ENCODE measurements at regions not wholly inside any gene's neighbourhood (a gene's known extent, or its start where the extent isn't known, plus 50 kb on each side); places are given as distances from the start of the nearest gene placed in this dataset.

GRCh38 chr2:123648956-123649355 lies 376.1 kb upstream of the CNTNAP5 start:
- no peak overlapping the region for H3K4me2 ChIP-seq (ENCODE audit: control insufficient read depth, insufficient read depth)
- H3K79me2 ChIP-seq (ENCODE audit: control insufficient read depth, insufficient read depth, low read length) = no peaks in the 10 kb centered on the region
- no TSS peak for BruUV-seq (replicated peaks)
- no peak overlapping the region for H3K9ac ChIP-seq (ENCODE audit: control insufficient read depth, insufficient read depth, low read length)
- WGBS (ENCODE audit: insufficient coverage, insufficient replicate concordance, low lambda C conversion rate, missing lambda C conversion rate) = 0% methylated on average over 2 of the region's 2 CpGs
- SMC1A ChIA-PET (ENCODE audit: uncharacterized antibody, unreplicated experiment) = no interaction called here
- CTCF ChIA-PET = no interaction called here
- no peaks in the 10 kb centered on the region for H3K9me3 ChIP-seq (replicated peaks; ENCODE audit: control insufficient read depth, insufficient read depth, low read length)
- H3K36me3 ChIP-seq (ENCODE audit: control insufficient read depth in 2 of 2, insufficient read depth in 2 of 2, low read length in 1 of 2) = no peaks in the 10 kb centered on the region
- DNase-seq (ENCODE audit: low read depth, low spot score) = no peak
- H3K4me1 ChIP-seq (ENCODE audit: control insufficient read depth, insufficient read depth, low read length) = no peaks in the 10 kb centered on the region
- H4K20me1 ChIP-seq (ENCODE audit: control insufficient read depth, insufficient read depth) = no peaks in the 10 kb centered on the region
- TF ChIP-seq TCF3 (IDR thresholded peaks at IDR 0.05; ENCODE audit: borderline replicate concordance, insufficient read depth, low read depth, low read length) (no peak), ZBTB4 (CRISPR knock-in tag; IDR thresholded peaks at IDR 0.05) (no peak), WRNIP1 (IDR thresholded peaks at IDR 0.05; ENCODE audit: borderline replicate concordance, low read depth, low read length) (no peak), TAF1 (IDR thresholded peaks at IDR 0.05; ENCODE audit: borderline replicate concordance, low read depth, low read length) (no peak), YY1 (IDR thresholded peaks at IDR 0.05; ENCODE audit: low read depth, low read length) (no peak), CBX3 (IDR thresholded peaks at IDR 0.05; ENCODE audit: borderline replicate concordance, low read depth) (no peak), ATF2 (IDR thresholded peaks at IDR 0.05; ENCODE audit: low read length) (no peak), CREM (IDR thresholded peaks at IDR 0.05; ENCODE audit: low read depth) (no peak), CEBPB (IDR thresholded peaks at IDR 0.05; ENCODE audit: borderline replicate concordance in 1 of 2, low read depth in 2 of 2, low read length in 2 of 2) (no peak), CEBPZ (IDR thresholded peaks at IDR 0.05; ENCODE audit: low read depth, low read length) (no peak), TARDBP (IDR thresholded peaks at IDR 0.05; ENCODE audit: borderline replicate concordance) (no peak), MEF2A (IDR thresholded peaks at IDR 0.05; ENCODE audit: insufficient read depth, low read depth, low read length) (no peak), USF1 (IDR thresholded peaks at IDR 0.05; ENCODE audit: borderline replicate concordance, extremely low read length, insufficient read depth, low read depth, low read length) (no peak), HDGF (IDR thresholded peaks at IDR 0.05) (no peak), ASH2L (IDR thresholded peaks at IDR 0.05; ENCODE audit: borderline replicate concordance, low read depth) (no peak)
- RAD21 ChIA-PET (ENCODE audit: unreplicated experiment) = no interaction called here
- no peak overlapping the region for H2AFZ ChIP-seq (ENCODE audit: control insufficient read depth, low read depth, low read length)
- intact Hi-C loops (cut with micrococcal nuclease; ENCODE audit: unreplicated experiment) = no loop called here
- ATAC-seq = no peak
- in situ Hi-C loops (cut with MboI) = no loop called here
- no peak for FAIRE-seq
- POLR2A ChIA-PET = no interaction called here
- H3K4me3 ChIP-seq = no peak overlapping the region
- H3K27ac ChIP-seq (ENCODE audit: control insufficient read depth, insufficient read depth) = no peak overlapping the region
- no peaks in the 10 kb centered on the region for H3K27me3 ChIP-seq (replicated peaks in 1 of 2; ENCODE audit: control insufficient read depth in 2 of 2, insufficient read depth in 2 of 2, low read length in 1 of 2)
